PFSK-1 (cell line): ENCODE measurements at regions not wholly inside any gene's neighbourhood (a gene's known extent, or its start where the extent isn't known, plus 50 kb on each side); places are given as distances from the start of the nearest gene placed in this dataset.

Experiments used
- POLR2AphosphoS5 ChIP-seq: IDR thresholded peaks from 2 replicates; pipeline ENCODE4 v1.6.1; 2012; ENCODE audit warnings: low read depth, mild to moderate bottlenecking, control low read depth, low read length, moderate library complexity
- REST ChIP-seq, 2 experiments: IDR thresholded peaks; 2 replicates each; pipeline versions ENCODE4 v1.6.1 to v1.8.0; 2011 to 2012; ENCODE audit warnings: low read depth in 2 of 2, low read length in 2 of 2, control low read depth in 1 of 2, inconsistent platforms in 1 of 2, mild to moderate bottlenecking in 1 of 2, moderate library complexity in 1 of 2; ENCODE audit not compliant: insufficient read depth in 1 of 2
- SIN3A ChIP-seq: IDR thresholded peaks from 2 replicates; pipeline ENCODE4 v1.6.1; 2012; ENCODE audit warnings: mild to moderate bottlenecking, low read length, moderate library complexity, borderline replicate concordance; ENCODE audit not compliant: insufficient read depth
- TAF1 ChIP-seq: IDR thresholded peaks from 2 replicates; pipeline ENCODE4 v1.6.1; 2012; ENCODE audit warnings: low read length, control low read depth, borderline replicate concordance; ENCODE audit not compliant: insufficient read depth

GRCh38 chr7:41163991-41164390, 538.9 kb downstream of the INHBA start:
- TF ChIP-seq TAF1 = no peak
- no peak for TF ChIP-seq REST (IDR thresholded peaks at IDR 0.05; ENCODE audit: insufficient read depth in 1 of 2, low read depth in 2 of 2, low read length in 2 of 2)
- no peak for TF ChIP-seq POLR2AphosphoS5
- no peak for TF ChIP-seq SIN3A
